Thyroid gland (tissue), 4 donors: ENCODE measurements at regions not wholly inside any gene's neighbourhood (a gene's known extent, or its start where the extent isn't known, plus 50 kb on each side); places are given as distances from the start of the nearest gene placed in this dataset.

Experiments used
- CTCF ChIP-seq, 6 experiments: fragments of 200-600 bp in 3 of 6; fragments of 450-650 bp in 3 of 6; sonication (generic) in 3 of 6; IDR thresholded peaks; one replicate each; pipeline ENCODE4 v1.5.1; 2016 to 2019; ENCODE audit warnings: antibody characterized with exemption in 6 of 6, mild to moderate bottlenecking in 2 of 6, inconsistent platforms in 1 of 6, moderate library complexity in 1 of 6
- POLR2A ChIP-seq, 2 donors: fragments of 450-650 bp; IDR thresholded peaks; one replicate each; pipeline ENCODE4 v1.6.1; 2017; ENCODE audit warnings: antibody characterized with exemption in 2 of 2, mild to moderate bottlenecking in 2 of 2, moderate library complexity in 1 of 2

GRCh38 chr5:68911840-68912690, 181.7 kb upstream of the SLC30A5 start:
- TF ChIP-seq CTCF (IDR thresholded peaks at IDR 0.05) (no peak), POLR2A (IDR thresholded peaks at IDR 0.05) (no peak)
